ENCODE measurements at regions not wholly inside any gene's neighbourhood (a gene's known extent, or its start where the extent isn't known, plus 50 kb on each side); places are given as distances from the start of the nearest gene placed in this dataset.

- TF ChIP-seq CTCF (IDR thresholded peaks at IDR 0.05 in 2 of 3, conservative IDR thresholded peaks at IDR 0.05 in 1 of 3; ENCODE audit: borderline replicate concordance in 1 of 3, insufficient read depth in 1 of 3, low read depth in 2 of 3, low read length in 2 of 3): no peak
- no peak for TF ChIP-seq EZH2 (IDR thresholded peaks at IDR 0.05)
- TF ChIP-seq FOSL1 (IDR thresholded peaks at IDR 0.05; ENCODE audit: low read depth): no peak
- no peak for TF ChIP-seq POLR2A (IDR thresholded peaks at IDR 0.05; ENCODE audit: borderline replicate concordance, extremely low read depth, insufficient read depth, insufficient read length)
- no peak for TF ChIP-seq ZNF274 (IDR thresholded peaks at IDR 0.05; ENCODE audit: low read depth, low read length)
- TF ChIP-seq RAD21 (IDR thresholded peaks at IDR 0.05; ENCODE audit: low read depth): no peak
- TF ChIP-seq SIN3A (IDR thresholded peaks at IDR 0.05; ENCODE audit: low read depth): no peak
- no peak for TF ChIP-seq CBX3 (IDR thresholded peaks at IDR 0.05; ENCODE audit: low read depth)
- no peak for TF ChIP-seq EZH2phosphoT487 (IDR thresholded peaks at IDR 0.05; ENCODE audit: borderline replicate concordance)
These were observed 87.3 kb upstream of the FGF3 start for GRCh38 chr11:69906453-69906907.

Data from HCT116 (cell line).